CD4-positive, CD25-positive, alpha-beta regulatory T cell (primary cell): ENCODE measurements at regions not wholly inside any gene's neighbourhood (a gene's known extent, or its start where the extent isn't known, plus 50 kb on each side); places are given as distances from the start of the nearest gene placed in this dataset.
A peak's percentile ranks its signal among the peaks of the same experiment; 100 is the strongest.

Experiments used
- ATAC-seq, 2 donors: fragments of 150-1000 bp; cut with Tn5 transposase; one replicate each; pipeline ENCODE4 v1.10.0; 2021; ENCODE audit warnings: low read depth in 2 of 2, moderate number of reproducible peaks in 2 of 2, moderate library complexity in 1 of 2
- DNase-seq, 3 donors: peaks; one replicate each; pipeline versions ENCODE4 v3.0.0 to v3.0.0-alpha.2; 2012 to 2022; ENCODE audit warnings: mixed read lengths in 1 of 3
- H3K27ac ChIP-seq: one replicate; pipeline ENCODE4 v1.7.0; 2013; ENCODE audit warnings: mild to moderate bottlenecking, low read length; ENCODE audit not compliant: insufficient read depth, poor library complexity, severe bottlenecking
- H3K27me3 ChIP-seq: one replicate; pipeline ENCODE4 v1.7.0; 2013; ENCODE audit warnings: low read length; ENCODE audit not compliant: control insufficient read depth, insufficient read depth
- H3K36me3 ChIP-seq: one replicate; pipeline ENCODE4 v1.7.0; 2013; ENCODE audit warnings: mild to moderate bottlenecking, low read length, moderate library complexity; ENCODE audit not compliant: control insufficient read depth, insufficient read depth
- H3K4me1 ChIP-seq: 2 replicates; pipeline ENCODE4 v1.7.0; 2013; ENCODE audit warnings: mild to moderate bottlenecking, low read length; ENCODE audit not compliant: insufficient read depth, control insufficient read depth, poor library complexity, severe bottlenecking
- H3K4me3 ChIP-seq: one replicate; pipeline ENCODE4 v1.7.0; 2013; ENCODE audit warnings: low read depth, mild to moderate bottlenecking, low read length, moderate library complexity
- H3K9me3 ChIP-seq, 2 experiments: 1 replicate in 1 of 2; 2 replicates in 1 of 2; pipeline ENCODE4 v1.7.0; 2013; ENCODE audit warnings: low read length in 2 of 2, mild to moderate bottlenecking in 1 of 2, moderate library complexity in 1 of 2; ENCODE audit not compliant: control insufficient read depth in 2 of 2
- H3K27ac Mint-ChIP-seq, 3 donors: one replicate each; pipeline ENCODE4 v1.8.0; 2020 to 2022; ENCODE audit warnings: mild to moderate bottlenecking in 3 of 3, mixed read lengths in 3 of 3, moderate library complexity in 2 of 3
- H3K27me3 Mint-ChIP-seq: one replicate; pipeline ENCODE4 v1.8.0; 2022; ENCODE audit warnings: mild to moderate bottlenecking, mixed read lengths
- H3K36me3 Mint-ChIP-seq: one replicate; pipeline ENCODE4 v1.8.0; 2020; ENCODE audit warnings: mixed read lengths
- H3K4me1 Mint-ChIP-seq, 4 donors: one replicate each; pipeline ENCODE4 v1.8.0; 2020 to 2022; ENCODE audit warnings: mixed read lengths in 4 of 4, mild to moderate bottlenecking in 1 of 4
- H3K4me3 Mint-ChIP-seq, 4 donors: one replicate each; pipeline ENCODE4 v1.8.0; 2020 to 2022; ENCODE audit warnings: mild to moderate bottlenecking in 4 of 4, mixed read lengths in 4 of 4, moderate library complexity in 3 of 4
- H3K9me3 Mint-ChIP-seq, 7 donors: one replicate each; pipeline ENCODE4 v1.8.0; 2020 to 2022; ENCODE audit warnings: mixed read lengths in 7 of 7, mild to moderate bottlenecking in 3 of 7, moderate library complexity in 2 of 7

DNA sequence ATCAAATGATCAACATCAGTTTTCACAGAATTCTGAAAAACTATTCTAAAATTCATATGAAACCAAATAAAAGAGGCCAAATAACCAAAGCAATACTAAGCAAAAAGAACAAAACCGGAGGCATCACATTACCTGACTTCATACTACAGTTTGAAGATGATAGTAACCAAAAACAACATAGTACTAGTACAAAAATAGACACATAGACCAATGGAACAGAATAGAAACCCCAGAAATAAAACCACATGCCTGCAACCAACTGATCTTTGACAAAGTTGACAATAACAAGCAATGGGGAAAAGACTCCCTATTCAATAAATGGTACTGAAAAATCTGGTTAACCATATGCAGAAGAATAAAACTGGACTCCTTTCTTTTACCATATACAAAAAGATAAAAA, 75.7 kb upstream of the FXR1 start:
- H3K27ac Mint-ChIP-seq: no peak overlapping the region
- no peaks in the 10 kb centered on the region for H3K36me3 Mint-ChIP-seq
- Histone ChIP-seq H3K27me3 (no peaks in the 10 kb centered on the region), H3K9me3 (no peaks in the 10 kb centered on the region), H3K36me3 (no peaks in the 10 kb centered on the region), H3K4me3 (no peak overlapping the region), H3K27ac (no peak overlapping the region), H3K4me1 (no peaks in the 10 kb centered on the region)
- no peak overlapping the region for H3K4me3 Mint-ChIP-seq
- H3K9me3 Mint-ChIP-seq: peaks cover 0 to 6% (median 1%) of the 10 kb centered on the region in 7 donors
- DNase-seq (no peak), ATAC-seq (no peak)
- no peaks in the 10 kb centered on the region for H3K4me1 Mint-ChIP-seq
- H3K27me3 Mint-ChIP-seq: no peaks in the 10 kb centered on the region

DNA sequence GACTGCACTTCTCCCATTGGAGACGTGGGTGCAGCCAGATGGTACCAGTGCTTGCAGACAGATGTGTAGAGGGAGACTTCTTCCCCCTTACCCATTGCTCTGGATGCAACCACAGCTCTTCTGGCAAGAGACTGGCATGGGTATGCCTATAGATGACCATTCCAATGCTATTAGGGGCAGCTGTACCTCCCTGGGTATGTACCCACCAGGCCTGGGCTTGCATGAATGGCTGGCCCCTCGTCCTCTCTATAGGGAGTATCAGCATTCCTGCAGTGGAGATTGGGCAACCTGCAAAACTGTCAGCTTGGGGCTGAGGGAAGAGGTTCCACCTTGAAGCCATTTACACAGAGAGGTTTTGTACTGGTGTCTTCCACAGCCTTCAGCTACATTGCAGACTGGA, 57.6 kb upstream of the FXR1 start:
- no peak overlapping the region for H3K4me3 ChIP-seq
- H3K9me3 ChIP-seq: no peaks in the 10 kb centered on the region
- no peak overlapping the region for H3K27ac ChIP-seq
- no peaks in the 10 kb centered on the region for H3K27me3 ChIP-seq
- no peaks in the 10 kb centered on the region for H3K4me1 ChIP-seq
- Mint-ChIP-seq H3K36me3 (no peaks in the 10 kb centered on the region), H3K4me3 (no peak overlapping the region), H3K9me3 (peaks cover 2 to 8% (median 5%) of the 10 kb centered on the region in 7 donors), H3K27me3 (peaks cover 5% of the 10 kb centered on the region), H3K27ac (no peak overlapping the region), H3K4me1 (no peaks in the 10 kb centered on the region)
- ATAC-seq (no peak), DNase-seq (no peak)
- no peaks in the 10 kb centered on the region for H3K36me3 ChIP-seq

DNA sequence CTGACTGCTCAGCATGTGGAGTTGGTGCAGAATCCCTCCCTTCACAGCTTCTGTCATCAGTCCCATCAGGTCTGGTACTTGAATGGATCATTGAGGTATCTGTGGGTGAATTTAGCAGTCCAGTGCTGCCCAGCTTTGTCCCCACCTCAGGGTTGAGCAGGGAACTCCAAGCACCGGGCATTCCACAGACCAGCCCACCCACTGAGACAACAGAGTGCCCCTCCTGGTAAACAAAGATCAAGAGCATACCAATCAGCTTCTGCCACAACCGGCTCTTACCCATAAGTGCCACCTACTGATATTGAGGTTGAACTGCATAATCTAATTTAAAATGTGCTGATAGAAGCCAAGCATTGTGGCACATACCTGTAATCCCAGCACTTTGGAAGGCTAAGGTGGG, 57.1 kb upstream of the FXR1 start:
- DNase-seq (peak in 1 of 3 donors; percentile 4), ATAC-seq (no peak)
- Histone ChIP-seq H3K4me1 (no peaks in the 10 kb centered on the region), H3K9me3 (no peaks in the 10 kb centered on the region), H3K4me3 (no peak overlapping the region), H3K27ac (no peak overlapping the region), H3K27me3 (no peaks in the 10 kb centered on the region), H3K36me3 (no peaks in the 10 kb centered on the region)
- Mint-ChIP-seq H3K9me3 (peaks cover 2 to 8% (median 5%) of the 10 kb centered on the region in 7 donors), H3K4me3 (no peak overlapping the region), H3K27ac (no peak overlapping the region), H3K36me3 (no peaks in the 10 kb centered on the region), H3K27me3 (peaks cover 5% of the 10 kb centered on the region), H3K4me1 (no peaks in the 10 kb centered on the region)

DNA sequence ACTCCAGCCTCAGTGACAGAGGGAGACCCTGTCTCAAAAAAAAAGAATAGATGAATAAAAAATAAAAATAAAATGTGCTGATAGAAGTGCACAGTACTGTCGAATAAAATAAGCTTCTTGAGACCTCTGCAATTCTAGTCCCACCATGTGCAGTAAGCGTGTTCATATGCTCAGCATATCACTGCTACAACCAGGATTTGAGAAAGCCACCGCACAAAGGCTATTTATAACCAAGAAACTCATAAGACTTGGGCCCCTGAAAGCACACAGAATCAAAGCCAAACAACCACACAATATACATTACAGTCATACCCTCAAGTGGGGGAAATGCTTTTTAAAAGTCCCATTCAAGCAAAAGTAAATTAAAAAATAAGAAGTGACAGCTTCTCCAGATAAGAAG, 56.5 kb upstream of the FXR1 start:
- H3K9me3 ChIP-seq: no peaks in the 10 kb centered on the region
- H3K4me1 ChIP-seq: no peaks in the 10 kb centered on the region
- peaks cover 2 to 11% (median 5%) of the 10 kb centered on the region in 7 donors for H3K9me3 Mint-ChIP-seq
- H3K36me3 Mint-ChIP-seq: no peaks in the 10 kb centered on the region
- H3K27ac Mint-ChIP-seq: no peak overlapping the region
- no peaks in the 10 kb centered on the region for H3K36me3 ChIP-seq
- H3K27ac ChIP-seq: no peak overlapping the region
- H3K27me3 ChIP-seq: no peaks in the 10 kb centered on the region
- H3K27me3 Mint-ChIP-seq: peaks cover under 1% of the 10 kb centered on the region
- H3K4me3 ChIP-seq: no peak overlapping the region
- DNase-seq (no peak), ATAC-seq (no peak)
- no peaks in the 10 kb centered on the region for H3K4me1 Mint-ChIP-seq
- H3K4me3 Mint-ChIP-seq: no peak overlapping the region

DNA sequence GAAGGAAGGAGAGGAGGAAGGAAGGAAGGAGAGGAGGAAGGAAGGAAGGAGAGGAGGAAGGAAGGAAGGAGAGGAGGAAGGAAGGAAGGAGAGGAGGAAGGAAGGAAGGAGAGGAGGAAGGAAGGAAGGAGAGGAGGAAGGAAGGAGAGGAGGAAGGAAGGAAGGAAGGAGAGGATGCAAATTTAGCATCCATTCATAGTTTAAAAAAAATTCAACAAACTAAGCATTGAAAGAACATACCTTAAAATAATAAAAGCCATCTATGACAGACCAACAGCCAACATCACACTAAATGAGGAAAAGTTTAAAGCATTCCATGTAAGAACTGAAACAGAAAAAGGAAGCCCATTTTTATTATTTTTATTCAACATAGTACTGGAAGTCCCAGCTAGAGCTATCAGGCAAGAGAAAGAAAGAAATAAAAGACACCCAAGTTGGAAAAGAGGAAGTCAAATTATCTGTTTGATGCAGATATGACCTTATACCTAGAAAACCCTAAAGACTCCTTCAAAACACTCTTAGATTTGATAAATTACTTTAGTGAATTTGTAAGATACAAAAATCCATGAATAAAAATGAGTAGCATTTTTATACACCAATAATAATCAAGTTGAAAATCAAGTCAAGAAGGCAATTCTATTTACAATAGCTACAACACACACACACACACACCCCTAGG, 52.2 kb upstream of the FXR1 start:
- no peak for ATAC-seq
- peaks cover 2 to 13% (median 6%) of the 10 kb centered on the region in 7 donors for H3K9me3 Mint-ChIP-seq
- DNase-seq: no peak
- no peaks in the 10 kb centered on the region for H3K27me3 Mint-ChIP-seq
- no peaks in the 10 kb centered on the region for H3K36me3 Mint-ChIP-seq
- H3K4me1 Mint-ChIP-seq: no peaks in the 10 kb centered on the region
- no peak overlapping the region for H3K27ac ChIP-seq
- no peak overlapping the region for H3K4me3 Mint-ChIP-seq
- H3K4me1 ChIP-seq: no peaks in the 10 kb centered on the region
- no peaks in the 10 kb centered on the region for H3K36me3 ChIP-seq
- no peak overlapping the region for H3K27ac Mint-ChIP-seq
- no peaks in the 10 kb centered on the region for H3K9me3 ChIP-seq
- H3K4me3 ChIP-seq: no peak overlapping the region
- no peaks in the 10 kb centered on the region for H3K27me3 ChIP-seq
